ENCODE measurements at regions not wholly inside any gene's neighbourhood (a gene's known extent, or its start where the extent isn't known, plus 50 kb on each side); places are given as distances from the start of the nearest gene placed in this dataset.

- Histone ChIP-seq H3K18ac (ENCODE audit: extremely low read depth, low read length) (no peak overlapping the region), H2AK5ac (ENCODE audit: low read depth, low read length) (no peak overlapping the region), H3K4me2 (ENCODE audit: insufficient read depth in 1 of 2, low read depth in 2 of 2, low read length in 2 of 2) (no peak overlapping the region), H3K23me2 (ENCODE audit: low read depth, low read length) (no peaks in the 10 kb centered on the region), H3K9me3 (ENCODE audit: insufficient read depth in 2 of 2, low read depth in 1 of 2, low read length in 1 of 2) (no peaks in the 10 kb centered on the region), H4K20me1 (replicated peaks in 1 of 2; ENCODE audit: control insufficient read depth in 1 of 2, insufficient read depth in 2 of 2, low read length in 2 of 2) (no peaks in the 10 kb centered on the region), H2BK120ac (replicated peaks; ENCODE audit: low read depth, low read length) (no peak overlapping the region), H3K4me1 (replicated peaks in 1 of 4; ENCODE audit: control insufficient read depth in 3 of 4, insufficient read depth in 4 of 4, low read length in 3 of 4) (no peaks in the 10 kb centered on the region; a peak in 1 of 7 replicates), H2AFZ (ENCODE audit: low read length) (no peak overlapping the region), H3K56ac (replicated peaks; ENCODE audit: insufficient read length, low read depth, low read length) (no peak overlapping the region), H3K79me2 (ENCODE audit: control insufficient read depth in 1 of 2, insufficient read depth in 2 of 2, low read length in 2 of 2) (no peaks in the 10 kb centered on the region), H3K27ac (ENCODE audit: low read depth, low read length) (no peak overlapping the region), H3K14ac (ENCODE audit: insufficient read length) (no peak overlapping the region), H3K9ac (replicated peaks in 1 of 4; ENCODE audit: extremely low read depth in 1 of 4, low read depth in 3 of 4, low read length in 3 of 4) (no peak overlapping the region), H4K91ac (replicated peaks; ENCODE audit: insufficient read length, low read length) (no peak overlapping the region), H3K27me3 (replicated peaks in 1 of 4; ENCODE audit: control insufficient read depth in 3 of 4, extremely low read depth in 1 of 4, insufficient read depth in 3 of 4, low read length in 3 of 4) (no peaks in the 10 kb centered on the region), H2BK20ac (ENCODE audit: low read length) (no peak overlapping the region), H3K4ac (replicated peaks; ENCODE audit: insufficient read length, low read depth, low read length) (no peak overlapping the region), H3K4me3 (ENCODE audit: extremely low read depth in 1 of 4, insufficient read depth in 2 of 4, low read depth in 3 of 4, low read length in 4 of 4) (no peak overlapping the region), H2BK5ac (ENCODE audit: low read depth, low read length) (no peak overlapping the region), H2BK15ac (ENCODE audit: low read length) (no peak overlapping the region), H3K23ac (ENCODE audit: insufficient read length) (no peak overlapping the region), H3K79me1 (ENCODE audit: low read depth, low read length) (no peaks in the 10 kb centered on the region), H2BK12ac (ENCODE audit: low read depth, low read length) (no peak overlapping the region), H3K36me3 (ENCODE audit: control insufficient read depth in 2 of 4, insufficient read depth in 4 of 4, low read length in 3 of 4) (no peaks in the 10 kb centered on the region), H4K8ac (ENCODE audit: extremely low read depth, insufficient read depth, low read length) (no peak overlapping the region), H4K5ac (ENCODE audit: insufficient read length, low read depth, low read length) (no peak overlapping the region)
- ChIA-PET POLR2A (ENCODE audit: partially characterized antibody) (interaction anchor here (0.5 kb wide), 1 partner anchor 228 kb away, joined by 4 read pairs; no protein-coding TSS in a partner anchor), CTCF (ENCODE audit: partially characterized antibody) (interaction anchor here (1.1 kb wide), 1 partner anchor 81 kb away, joined by 4 read pairs; no protein-coding TSS in a partner anchor)
- WGBS, 2 experiments (ENCODE audit: extremely low coverage in 1 of 2, insufficient coverage in 1 of 2, insufficient read length in 1 of 2, insufficient replicate concordance in 2 of 2, low coverage in 1 of 2, low lambda C conversion rate in 2 of 2, missing lambda C conversion rate in 1 of 2) = 95% methylated on average over 5 of the region's 5 CpGs; no CpG with 5 or more reads in 1 of the 2 experiments
- no peak for DNase-seq (ENCODE audit: low read depth in 1 of 2, low spot score in 2 of 2)
- no peak for FAIRE-seq
- no peak for TF ChIP-seq CBX8 (IDR thresholded peaks at IDR 0.05; ENCODE audit: borderline replicate concordance, low read depth, low read length)
- no peak for TF ChIP-seq GTF2F1 (IDR thresholded peaks at IDR 0.05; ENCODE audit: borderline replicate concordance, low read depth, low read length)
- TF ChIP-seq SUZ12 (IDR thresholded peaks at IDR 0.05; ENCODE audit: low read length) = no peak
- no peak for TF ChIP-seq SP4 (IDR thresholded peaks at IDR 0.05; ENCODE audit: low read length)
- TF ChIP-seq HDAC6 (IDR thresholded peaks at IDR 0.05; ENCODE audit: low read depth, low read length) = no peak
- no peak for TF ChIP-seq USF2 (IDR thresholded peaks at IDR 0.05; ENCODE audit: low read length)
- no peak for TF ChIP-seq JUN (IDR thresholded peaks at IDR 0.05; ENCODE audit: low read depth, low read length)
- TF ChIP-seq CHD1 (IDR thresholded peaks at IDR 0.05; ENCODE audit: low read depth, low read length) = no peak
- no peak for TF ChIP-seq BCL11A (IDR thresholded peaks at IDR 0.05; ENCODE audit: low read depth in 2 of 2, low read length in 2 of 2)
- no peak for TF ChIP-seq HDAC2 (IDR thresholded peaks at IDR 0.05; ENCODE audit: borderline replicate concordance in 1 of 2, low read depth in 2 of 2, low read length in 2 of 2)
- TF ChIP-seq KDM5A (IDR thresholded peaks at IDR 0.05; ENCODE audit: low read length) = no peak
- no peak for TF ChIP-seq TEAD4 (IDR thresholded peaks at IDR 0.05; ENCODE audit: low read depth, low read length)
- no peak for TF ChIP-seq JUND (IDR thresholded peaks at IDR 0.05; ENCODE audit: low read length)
- no peak for TF ChIP-seq MAFK (IDR thresholded peaks at IDR 0.05; ENCODE audit: low read depth, low read length)
These were observed 63.8 kb upstream of the RXFP2 start for GRCh38 chr13:31675440-31675953.
